Lower leg skin (tissue), 3 donors: ENCODE measurements at regions not wholly inside any gene's neighbourhood (a gene's known extent, or its start where the extent isn't known, plus 50 kb on each side); places are given as distances from the start of the nearest gene placed in this dataset.

Experiments used
- POLR2A ChIP-seq, 2 donors: fragments of 450-650 bp; IDR thresholded peaks; one replicate each; pipeline ENCODE4 v1.6.1; 2016 to 2017; ENCODE audit warnings: antibody characterized with exemption in 2 of 2, mild to moderate bottlenecking in 1 of 2, moderate library complexity in 1 of 2
- TF ChIP-seq, protein P1 (sequence below), 3 donors: fragments of 450-650 bp; IDR thresholded peaks; one replicate each; pipeline ENCODE4 v1.5.1; 2016; ENCODE audit warnings: antibody characterized with exemption in 3 of 3, mild to moderate bottlenecking in 3 of 3, moderate library complexity in 2 of 3

DNA sequence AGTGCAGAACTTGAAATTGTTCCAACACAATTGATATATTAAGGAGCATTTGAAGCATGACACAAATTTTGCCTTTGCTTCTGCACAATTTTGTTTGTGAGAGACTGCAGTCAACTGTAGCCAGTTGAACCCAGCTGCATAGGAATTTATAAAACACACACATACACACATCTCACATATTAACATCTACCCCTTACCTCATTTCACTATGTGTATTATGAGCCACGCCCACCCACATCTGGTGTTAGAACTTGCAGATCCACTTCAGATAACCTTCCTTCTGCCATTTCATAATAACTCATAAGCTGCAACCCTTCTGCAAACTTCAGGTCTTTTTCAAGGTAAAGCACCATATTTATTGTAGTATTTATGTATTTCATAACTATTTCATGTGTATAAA, 188.1 kb upstream of the WDFY3 start:
- no peak for TF ChIP-seq POLR2A (IDR thresholded peaks at IDR 0.05)
- TF ChIP-seq, protein P1, sequence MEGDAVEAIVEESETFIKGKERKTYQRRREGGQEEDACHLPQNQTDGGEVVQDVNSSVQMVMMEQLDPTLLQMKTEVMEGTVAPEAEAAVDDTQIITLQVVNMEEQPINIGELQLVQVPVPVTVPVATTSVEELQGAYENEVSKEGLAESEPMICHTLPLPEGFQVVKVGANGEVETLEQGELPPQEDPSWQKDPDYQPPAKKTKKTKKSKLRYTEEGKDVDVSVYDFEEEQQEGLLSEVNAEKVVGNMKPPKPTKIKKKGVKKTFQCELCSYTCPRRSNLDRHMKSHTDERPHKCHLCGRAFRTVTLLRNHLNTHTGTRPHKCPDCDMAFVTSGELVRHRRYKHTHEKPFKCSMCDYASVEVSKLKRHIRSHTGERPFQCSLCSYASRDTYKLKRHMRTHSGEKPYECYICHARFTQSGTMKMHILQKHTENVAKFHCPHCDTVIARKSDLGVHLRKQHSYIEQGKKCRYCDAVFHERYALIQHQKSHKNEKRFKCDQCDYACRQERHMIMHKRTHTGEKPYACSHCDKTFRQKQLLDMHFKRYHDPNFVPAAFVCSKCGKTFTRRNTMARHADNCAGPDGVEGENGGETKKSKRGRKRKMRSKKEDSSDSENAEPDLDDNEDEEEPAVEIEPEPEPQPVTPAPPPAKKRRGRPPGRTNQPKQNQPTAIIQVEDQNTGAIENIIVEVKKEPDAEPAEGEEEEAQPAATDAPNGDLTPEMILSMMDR (IDR thresholded peaks at IDR 0.05): no peak
